HepG2 (cell line): ENCODE measurements at regions not wholly inside any gene's neighbourhood (a gene's known extent, or its start where the extent isn't known, plus 50 kb on each side); places are given as distances from the start of the nearest gene placed in this dataset.

Source experiments
- ATAC-seq: fragments of 200-7000 bp; cut with Tn5 transposase; 3 replicates; pipeline ENCODE4 v1.9.1; 2020; ENCODE audit warnings: mild to moderate bottlenecking, moderate library complexity
- BruUV-seq: library from RNA; stranded (reverse); fragments of 400-500 nt; replicated peaks from 2 replicates; lab custom pipeline; 2021; lab: Mats Ljungman, UMichigan
- CTCF ChIA-PET: fragments of 300-600 bp; formaldehyde crosslinking; extraction: SDS; loops from one replicate; lab custom pipeline; 2021; ENCODE audit warnings: low total read pairs, inconsistent platforms, low intra/inter-chr PET ratio; lab: Yijun Ruan, JAX
- POLR2A ChIA-PET: fragments of 350-600 bp; sonication (Branson Sonifier 250); formaldehyde crosslinking; loops from one replicate; lab custom pipeline; 2020; ENCODE audit warnings: antibody characterized with exemption, inconsistent platforms; lab: Yijun Ruan, JAX
- DNase-seq: peaks from one replicate; pipeline ENCODE4 v3.0.0-alpha.2; 2015; ENCODE audit warnings: low spot score
- FAIRE-seq: peaks from 3 replicates; lab custom pipeline; 2011; peaks lifted over from hg19 to GRCh38; lab: Jason Lieb, UNC
- H2AFZ ChIP-seq: one replicate; pipeline ENCODE4 v1.6.1; 2011; ENCODE audit warnings: low read length, inconsistent platforms
- H3K27ac ChIP-seq: fragments of 300-600 bp; 3 replicates; pipeline ENCODE4 v1.8.0; 2011; ENCODE audit warnings: mixed run types, mild to moderate bottlenecking, mixed read lengths, low read length, inconsistent platforms; ENCODE audit not compliant: insufficient read depth; ENCODE audit errors: extremely low read length
- H3K27me3 ChIP-seq, 2 experiments: fragments of 200-600 bp in 1 of 2; 2 replicates in 1 of 2; 3 replicates in 1 of 2; pipeline versions ENCODE4 v1.6.0 to v1.8.0; 2011; ENCODE audit warnings: low read length in 2 of 2, mild to moderate bottlenecking in 2 of 2, moderate library complexity in 2 of 2, inconsistent platforms in 1 of 2; ENCODE audit not compliant: insufficient read depth in 2 of 2, control insufficient read depth in 1 of 2
- H3K36me3 ChIP-seq, 2 experiments: fragments of 200-600 bp in 1 of 2; replicated peaks in 1 of 2; 2 replicates in 1 of 2; 3 replicates in 1 of 2; pipeline versions ENCODE4 v1.5.1 to v1.8.0; 2011; ENCODE audit warnings: low read length in 2 of 2, inconsistent platforms in 1 of 2; ENCODE audit not compliant: insufficient read depth in 2 of 2, control insufficient read depth in 1 of 2
- H3K4me1 ChIP-seq: 2 replicates; pipeline ENCODE4 v1.5.1; 2012; ENCODE audit warnings: low read length, inconsistent platforms; ENCODE audit not compliant: insufficient read depth
- H3K4me2 ChIP-seq: 2 replicates; pipeline ENCODE4 v1.6.0; 2011; ENCODE audit warnings: low read depth, low read length, inconsistent platforms
- H3K4me3 ChIP-seq, 3 experiments: fragments of 200-600 bp in 1 of 3; sonication (generic), shearing (Covaris generic) in 1 of 3; replicated peaks in 1 of 3; 2 replicates each; pipeline ENCODE4 v1.5.1; 2011 to 2016; ENCODE audit warnings: low read length in 3 of 3, inconsistent platforms in 2 of 3, low read depth in 2 of 3, mild to moderate bottlenecking in 2 of 3, control low read depth in 1 of 3, mixed read lengths in 1 of 3; ENCODE audit not compliant: insufficient read depth in 1 of 3
- H3K79me2 ChIP-seq: one replicate; pipeline ENCODE4 v1.6.1; 2011; ENCODE audit warnings: low read length, inconsistent platforms; ENCODE audit not compliant: insufficient read depth
- H3K9ac ChIP-seq: 2 replicates; pipeline ENCODE4 v1.6.0; 2011; ENCODE audit warnings: mild to moderate bottlenecking, low read depth, low read length, inconsistent platforms; ENCODE audit not compliant: insufficient read depth
- H3K9me3 ChIP-seq: 2 replicates; pipeline ENCODE4 v1.5.1; 2012; ENCODE audit warnings: mild to moderate bottlenecking, low read length
- H4K20me1 ChIP-seq: 2 replicates; pipeline ENCODE4 v1.6.0; 2011; ENCODE audit warnings: inconsistent platforms, mild to moderate bottlenecking, low read length, moderate library complexity; ENCODE audit not compliant: insufficient read depth
- ARHGAP35 ChIP-seq: sonication (generic); formaldehyde crosslinking; IDR thresholded peaks from 2 replicates; pipeline ENCODE4 v1.9.0; 2022; ENCODE audit warnings: mild to moderate bottlenecking, inconsistent platforms, moderate library complexity, missing genetic modification reagents, borderline replicate concordance
- DDIT3 ChIP-seq: sonication (generic); formaldehyde crosslinking; IDR thresholded peaks from 2 replicates; pipeline ENCODE4 v1.4.0; 2020; ENCODE audit warnings: mild to moderate bottlenecking, missing genetic modification reagents
- FOXO4 ChIP-seq: sonication (generic); formaldehyde crosslinking; conservative IDR thresholded peaks from 2 replicates; pipeline ENCODE4 v1.8.1; 2023; ENCODE audit warnings: missing genetic modification reagents
- HNRNPLL ChIP-seq: fragments of 200-400 bp; formaldehyde crosslinking; IDR thresholded peaks from 2 replicates; pipeline ENCODE4 v1.6.1; 2017; ENCODE audit warnings: mild to moderate bottlenecking, low read depth, low read length; ENCODE audit not compliant: poor library complexity, severe bottlenecking
- KDM5B ChIP-seq: sonication (generic); formaldehyde crosslinking; IDR thresholded peaks from 2 replicates; pipeline ENCODE4 v1.4.0; 2020; ENCODE audit warnings: missing genetic modification reagents, mild to moderate bottlenecking, borderline replicate concordance
- MIER3 ChIP-seq: IDR thresholded peaks from 2 replicates; pipeline ENCODE4 v1.6.1; 2016; ENCODE audit warnings: missing compliant biosample characterization, borderline replicate concordance
- NRL ChIP-seq: sonication (generic); formaldehyde crosslinking; IDR thresholded peaks from 2 replicates; pipeline ENCODE4 v1.5.0; 2020; ENCODE audit warnings: missing genetic modification reagents, mild to moderate bottlenecking, moderate library complexity, borderline replicate concordance
- RFXANK ChIP-seq: IDR thresholded peaks from 2 replicates; pipeline ENCODE4 v1.6.1; 2016
- YY1 ChIP-seq: IDR thresholded peaks from 2 replicates; pipeline ENCODE4 v1.6.1; 2011; ENCODE audit warnings: low read length, low read depth, moderate library complexity, mild to moderate bottlenecking; ENCODE audit not compliant: insufficient read depth, insufficient replicate concordance
- in situ Hi-C: cut with HindIII; loops from 2 replicates; pipeline ENCODE4 v1.10.0; 2017; ENCODE audit warnings: low pct_unique_long_range_greater_than_20kb; ENCODE audit not compliant: extremely low pct_ligation_motif_present
- intact Hi-C: fragments of 100-400 bp; cut with micrococcal nuclease; formaldehyde crosslinking; loops from one replicate; pipeline ENCODE4 v1.10.0; 2022; ENCODE audit not compliant: unreplicated experiment
- TF ChIP-seq, protein P1 (sequence below): sonication (generic); formaldehyde crosslinking; IDR thresholded peaks from 2 replicates; pipeline ENCODE4 v1.5.0; 2020; ENCODE audit warnings: mild to moderate bottlenecking, missing genetic modification reagents
- TF ChIP-seq, protein P2 (sequence below), 2 experiments: fragments of 450-650 bp in 1 of 2; sonication (generic) in 1 of 2; formaldehyde crosslinking in 1 of 2; IDR thresholded peaks; 2 replicates each; pipeline versions ENCODE4 v1.6.1 to v1.8.0; 2016 to 2022; ENCODE audit warnings: antibody characterized with exemption in 1 of 2, mild to moderate bottlenecking in 1 of 2, missing genetic modification reagents in 1 of 2

DNA sequence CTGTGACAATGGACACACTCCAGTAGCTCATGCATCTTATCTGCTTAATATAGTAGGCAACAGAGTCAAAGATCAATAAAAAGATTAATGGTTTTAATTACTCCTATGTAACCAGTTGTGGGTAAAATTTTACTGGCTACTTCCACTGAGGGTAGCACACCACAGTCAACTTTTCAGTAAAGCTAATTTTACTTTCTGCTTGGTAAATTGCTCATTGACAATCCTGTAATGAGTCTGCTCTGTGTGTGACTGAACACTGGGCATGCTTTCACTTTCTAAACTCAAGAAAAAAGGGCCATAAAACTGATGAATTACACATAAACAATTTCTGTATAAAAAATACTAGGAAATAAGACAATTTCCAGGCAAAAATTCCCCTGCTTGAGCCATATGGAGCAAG is 838.3 kb downstream of the VGLL3 start:
- no TSS peak for BruUV-seq
- no peak overlapping the region for H3K4me3 ChIP-seq
- H3K9ac ChIP-seq: no peak overlapping the region
- intact Hi-C loops: no loop called here
- no peak overlapping the region for H3K27ac ChIP-seq
- TF ChIP-seq, protein P1, sequence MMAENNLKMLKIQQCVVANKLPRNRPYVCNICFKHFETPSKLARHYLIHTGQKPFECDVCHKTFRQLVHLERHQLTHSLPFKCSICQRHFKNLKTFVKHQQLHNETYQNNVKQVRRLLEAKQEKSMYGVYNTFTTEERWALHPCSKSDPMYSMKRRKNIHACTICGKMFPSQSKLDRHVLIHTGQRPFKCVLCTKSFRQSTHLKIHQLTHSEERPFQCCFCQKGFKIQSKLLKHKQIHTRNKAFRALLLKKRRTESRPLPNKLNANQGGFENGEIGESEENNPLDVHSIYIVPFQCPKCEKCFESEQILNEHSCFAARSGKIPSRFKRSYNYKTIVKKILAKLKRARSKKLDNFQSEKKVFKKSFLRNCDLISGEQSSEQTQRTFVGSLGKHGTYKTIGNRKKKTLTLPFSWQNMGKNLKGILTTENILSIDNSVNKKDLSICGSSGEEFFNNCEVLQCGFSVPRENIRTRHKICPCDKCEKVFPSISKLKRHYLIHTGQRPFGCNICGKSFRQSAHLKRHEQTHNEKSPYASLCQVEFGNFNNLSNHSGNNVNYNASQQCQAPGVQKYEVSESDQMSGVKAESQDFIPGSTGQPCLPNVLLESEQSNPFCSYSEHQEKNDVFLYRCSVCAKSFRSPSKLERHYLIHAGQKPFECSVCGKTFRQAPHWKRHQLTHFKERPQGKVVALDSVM: no peak
- TF ChIP-seq KDM5B: no peak
- no peak for TF ChIP-seq HNRNPLL
- no peak for TF ChIP-seq MIER3 (CRISPR knock-in tag)
- TF ChIP-seq RFXANK: no peak
- TF ChIP-seq FOXO4: no peak
- no peak for TF ChIP-seq DDIT3 (CRISPR knock-in tag)
- TF ChIP-seq, protein P2, sequence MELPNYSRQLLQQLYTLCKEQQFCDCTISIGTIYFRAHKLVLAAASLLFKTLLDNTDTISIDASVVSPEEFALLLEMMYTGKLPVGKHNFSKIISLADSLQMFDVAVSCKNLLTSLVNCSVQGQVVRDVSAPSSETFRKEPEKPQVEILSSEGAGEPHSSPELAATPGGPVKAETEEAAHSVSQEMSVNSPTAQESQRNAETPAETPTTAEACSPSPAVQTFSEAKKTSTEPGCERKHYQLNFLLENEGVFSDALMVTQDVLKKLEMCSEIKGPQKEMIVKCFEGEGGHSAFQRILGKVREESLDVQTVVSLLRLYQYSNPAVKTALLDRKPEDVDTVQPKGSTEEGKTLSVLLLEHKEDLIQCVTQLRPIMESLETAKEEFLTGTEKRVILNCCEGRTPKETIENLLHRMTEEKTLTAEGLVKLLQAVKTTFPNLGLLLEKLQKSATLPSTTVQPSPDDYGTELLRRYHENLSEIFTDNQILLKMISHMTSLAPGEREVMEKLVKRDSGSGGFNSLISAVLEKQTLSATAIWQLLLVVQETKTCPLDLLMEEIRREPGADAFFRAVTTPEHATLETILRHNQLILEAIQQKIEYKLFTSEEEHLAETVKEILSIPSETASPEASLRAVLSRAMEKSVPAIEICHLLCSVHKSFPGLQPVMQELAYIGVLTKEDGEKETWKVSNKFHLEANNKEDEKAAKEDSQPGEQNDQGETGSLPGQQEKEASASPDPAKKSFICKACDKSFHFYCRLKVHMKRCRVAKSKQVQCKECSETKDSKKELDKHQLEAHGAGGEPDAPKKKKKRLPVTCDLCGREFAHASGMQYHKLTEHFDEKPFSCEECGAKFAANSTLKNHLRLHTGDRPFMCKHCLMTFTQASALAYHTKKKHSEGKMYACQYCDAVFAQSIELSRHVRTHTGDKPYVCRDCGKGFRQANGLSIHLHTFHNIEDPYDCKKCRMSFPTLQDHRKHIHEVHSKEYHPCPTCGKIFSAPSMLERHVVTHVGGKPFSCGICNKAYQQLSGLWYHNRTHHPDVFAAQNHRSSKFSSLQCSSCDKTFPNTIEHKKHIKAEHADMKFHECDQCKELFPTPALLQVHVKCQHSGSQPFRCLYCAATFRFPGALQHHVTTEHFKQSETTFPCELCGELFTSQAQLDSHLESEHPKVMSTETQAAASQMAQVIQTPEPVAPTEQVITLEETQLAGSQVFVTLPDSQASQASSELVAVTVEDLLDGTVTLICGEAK (IDR thresholded peaks at IDR 0.05): no peak
- TF ChIP-seq, protein P2 (CRISPR knock-in tag; IDR thresholded peaks at IDR 0.05): no peak
- TF ChIP-seq ARHGAP35 (CRISPR knock-in tag): no peak
- TF ChIP-seq YY1: no peak
- no peak for TF ChIP-seq NRL (CRISPR knock-in tag)
- no peaks in the 10 kb centered on the region for H3K4me1 ChIP-seq
- FAIRE-seq (no peak), DNase-seq (no peak), ATAC-seq (no peak)
- POLR2A ChIA-PET: no interaction called here
- in situ Hi-C loops: no loop called here
- no peak overlapping the region for H2AFZ ChIP-seq
- H3K36me3 ChIP-seq: no peaks in the 10 kb centered on the region
- CTCF ChIA-PET: no interaction called here
- no peaks in the 10 kb centered on the region for H3K79me2 ChIP-seq
- H3K27me3 ChIP-seq: no peaks in the 10 kb centered on the region
- H3K9me3 ChIP-seq: no peaks in the 10 kb centered on the region
- H4K20me1 ChIP-seq: no peaks in the 10 kb centered on the region
- H3K4me2 ChIP-seq: no peak overlapping the region
